HepG2 (cell line): ENCODE measurements at regions not wholly inside any gene's neighbourhood (a gene's known extent, or its start where the extent isn't known, plus 50 kb on each side); places are given as distances from the start of the nearest gene placed in this dataset.

Experiments
- ATAC-seq: fragments of 200-7000 bp; cut with Tn5 transposase; 3 replicates; pipeline ENCODE4 v1.9.1; 2020; ENCODE audit warnings: mild to moderate bottlenecking, moderate library complexity
- BruUV-seq: library from RNA; stranded (reverse); fragments of 400-500 nt; replicated peaks from 2 replicates; lab custom pipeline; 2021; lab: Mats Ljungman, UMichigan
- CTCF ChIA-PET: fragments of 300-600 bp; formaldehyde crosslinking; extraction: SDS; loops from one replicate; lab custom pipeline; 2021; ENCODE audit warnings: low total read pairs, inconsistent platforms, low intra/inter-chr PET ratio; lab: Yijun Ruan, JAX
- POLR2A ChIA-PET: fragments of 350-600 bp; sonication (Branson Sonifier 250); formaldehyde crosslinking; loops from one replicate; lab custom pipeline; 2020; ENCODE audit warnings: antibody characterized with exemption, inconsistent platforms; lab: Yijun Ruan, JAX
- DNase-seq: peaks from one replicate; pipeline ENCODE4 v3.0.0-alpha.2; 2015; ENCODE audit warnings: low spot score
- FAIRE-seq: peaks from 3 replicates; lab custom pipeline; 2011; peaks lifted over from hg19 to GRCh38; lab: Jason Lieb, UNC
- H2AFZ ChIP-seq: one replicate; pipeline ENCODE4 v1.6.1; 2011; ENCODE audit warnings: low read length, inconsistent platforms
- H3K27ac ChIP-seq: fragments of 300-600 bp; 3 replicates; pipeline ENCODE4 v1.8.0; 2011; ENCODE audit warnings: mixed run types, mild to moderate bottlenecking, mixed read lengths, low read length, inconsistent platforms; ENCODE audit not compliant: insufficient read depth; ENCODE audit errors: extremely low read length
- H3K27me3 ChIP-seq, 2 experiments: fragments of 200-600 bp in 1 of 2; 2 replicates in 1 of 2; 3 replicates in 1 of 2; pipeline versions ENCODE4 v1.6.0 to v1.8.0; 2011; ENCODE audit warnings: low read length in 2 of 2, mild to moderate bottlenecking in 2 of 2, moderate library complexity in 2 of 2, inconsistent platforms in 1 of 2; ENCODE audit not compliant: insufficient read depth in 2 of 2, control insufficient read depth in 1 of 2
- H3K36me3 ChIP-seq, 2 experiments: fragments of 200-600 bp in 1 of 2; replicated peaks in 1 of 2; 2 replicates in 1 of 2; 3 replicates in 1 of 2; pipeline versions ENCODE4 v1.5.1 to v1.8.0; 2011; ENCODE audit warnings: low read length in 2 of 2, inconsistent platforms in 1 of 2; ENCODE audit not compliant: insufficient read depth in 2 of 2, control insufficient read depth in 1 of 2
- H3K4me1 ChIP-seq: 2 replicates; pipeline ENCODE4 v1.5.1; 2012; ENCODE audit warnings: low read length, inconsistent platforms; ENCODE audit not compliant: insufficient read depth
- H3K4me2 ChIP-seq: 2 replicates; pipeline ENCODE4 v1.6.0; 2011; ENCODE audit warnings: low read depth, low read length, inconsistent platforms
- H3K4me3 ChIP-seq, 3 experiments: fragments of 200-600 bp in 1 of 3; sonication (generic), shearing (Covaris generic) in 1 of 3; replicated peaks in 1 of 3; 2 replicates each; pipeline ENCODE4 v1.5.1; 2011 to 2016; ENCODE audit warnings: low read length in 3 of 3, inconsistent platforms in 2 of 3, low read depth in 2 of 3, mild to moderate bottlenecking in 2 of 3, control low read depth in 1 of 3, mixed read lengths in 1 of 3; ENCODE audit not compliant: insufficient read depth in 1 of 3
- H3K79me2 ChIP-seq: one replicate; pipeline ENCODE4 v1.6.1; 2011; ENCODE audit warnings: low read length, inconsistent platforms; ENCODE audit not compliant: insufficient read depth
- H3K9ac ChIP-seq: 2 replicates; pipeline ENCODE4 v1.6.0; 2011; ENCODE audit warnings: mild to moderate bottlenecking, low read depth, low read length, inconsistent platforms; ENCODE audit not compliant: insufficient read depth
- H3K9me3 ChIP-seq: 2 replicates; pipeline ENCODE4 v1.5.1; 2012; ENCODE audit warnings: mild to moderate bottlenecking, low read length
- H4K20me1 ChIP-seq: 2 replicates; pipeline ENCODE4 v1.6.0; 2011; ENCODE audit warnings: inconsistent platforms, mild to moderate bottlenecking, low read length, moderate library complexity; ENCODE audit not compliant: insufficient read depth
- CBX1 ChIP-seq: IDR thresholded peaks from one replicate; pipeline ENCODE4 v1.6.1; 2016; ENCODE audit warnings: antibody characterized with exemption, low read depth
- FOXC1 ChIP-seq: sonication (generic); formaldehyde crosslinking; IDR thresholded peaks from 2 replicates; pipeline ENCODE4 v1.8.0; 2022; ENCODE audit warnings: mild to moderate bottlenecking, missing genetic modification reagents, borderline replicate concordance
- GPN1 ChIP-seq: sonication (generic); formaldehyde crosslinking; IDR thresholded peaks from 2 replicates; pipeline ENCODE4 v1.5.1; 2020; ENCODE audit warnings: missing genetic modification reagents, borderline replicate concordance
- GTF2F1 ChIP-seq: fragments of 150-350 bp; IDR thresholded peaks from 2 replicates; pipeline ENCODE4 v1.6.1; 2014; ENCODE audit warnings: low read length
- RFX3 ChIP-seq: IDR thresholded peaks from 2 replicates; pipeline ENCODE4 v1.6.1; 2016; ENCODE audit warnings: missing biosample characterization, missing genetic modification reagents
- RXRA ChIP-seq: sonication (generic); formaldehyde crosslinking; IDR thresholded peaks from 2 replicates; pipeline ENCODE4 v1.5.1; 2020; ENCODE audit warnings: missing genetic modification reagents
- TCF7L2 ChIP-seq: IDR thresholded peaks from 2 replicates; pipeline ENCODE4 v1.6.1; 2011; ENCODE audit warnings: mild to moderate bottlenecking, low read depth, low read length, moderate library complexity
- ZFP37 ChIP-seq: sonication (generic); formaldehyde crosslinking; IDR thresholded peaks from 2 replicates; pipeline ENCODE4 v1.4.0; 2020; ENCODE audit warnings: missing genetic modification reagents, borderline replicate concordance
- ZNF451 ChIP-seq: sonication (generic); formaldehyde crosslinking; IDR thresholded peaks from 2 replicates; pipeline ENCODE4 v1.5.0; 2020; ENCODE audit warnings: mild to moderate bottlenecking, missing genetic modification reagents
- ZNF562 ChIP-seq: sonication (generic); formaldehyde crosslinking; IDR thresholded peaks from 2 replicates; pipeline ENCODE4 v1.8.0; 2022; ENCODE audit warnings: missing genetic modification reagents, borderline replicate concordance
- WGBS: methylation state at CpG from one replicate; pipeline ENCODE4 v1.1.6; 2017; ENCODE audit warnings: low lambda C conversion rate; 5-methylcytosine and 5-hydroxymethylcytosine counted together
- in situ Hi-C: cut with HindIII; loops from 2 replicates; pipeline ENCODE4 v1.10.0; 2017; ENCODE audit warnings: low pct_unique_long_range_greater_than_20kb; ENCODE audit not compliant: extremely low pct_ligation_motif_present
- intact Hi-C: fragments of 100-400 bp; cut with micrococcal nuclease; formaldehyde crosslinking; loops from one replicate; pipeline ENCODE4 v1.10.0; 2022; ENCODE audit not compliant: unreplicated experiment
- TF ChIP-seq, protein P1 (sequence below): sonication (generic); formaldehyde crosslinking; IDR thresholded peaks from 2 replicates; pipeline ENCODE4 v1.5.1; 2020; ENCODE audit warnings: mild to moderate bottlenecking, missing genetic modification reagents, moderate library complexity
- TF ChIP-seq, protein P2 (sequence below): IDR thresholded peaks from 2 replicates; pipeline ENCODE4 v1.6.1; 2016; ENCODE audit warnings: missing compliant biosample characterization, missing genetic modification reagents, borderline replicate concordance
- TF ChIP-seq, protein P3 (sequence below): sonication (generic); formaldehyde crosslinking; IDR thresholded peaks from 2 replicates; pipeline ENCODE4 v1.5.0; 2020; ENCODE audit warnings: missing genetic modification reagents, mild to moderate bottlenecking, borderline replicate concordance

DNA sequence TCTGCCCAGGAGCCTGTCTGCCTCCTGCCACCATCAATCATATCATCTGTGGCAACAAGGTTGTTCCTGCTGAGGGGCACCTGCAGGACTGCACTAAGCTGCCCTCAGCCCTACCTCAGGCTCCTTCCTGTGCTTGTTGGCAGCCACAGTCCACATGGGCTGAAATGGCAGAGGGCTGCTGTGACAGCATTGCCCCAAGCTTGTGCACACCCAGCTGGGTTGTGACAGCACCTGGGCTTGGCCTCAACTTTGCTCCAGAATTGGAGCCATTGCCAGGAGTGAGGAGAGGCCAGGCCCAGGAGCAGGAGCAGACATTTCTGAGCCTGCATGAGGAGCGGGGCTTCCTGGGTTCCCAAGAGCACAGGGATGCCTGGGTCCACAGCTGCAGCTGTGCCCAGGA is 340.9 kb upstream of the CHRM2 start:
- no peak overlapping the region for H3K4me3 ChIP-seq
- H3K9me3 ChIP-seq, result peaks cover 8% of the 10 kb centered on the region; the same call in 1 of the 2 replicates
- H2AFZ ChIP-seq, result no peak overlapping the region
- no peaks in the 10 kb centered on the region for H3K27me3 ChIP-seq
- no CpG with 5 or more reads among the region's 1 CpG for WGBS
- H4K20me1 ChIP-seq, result no peaks in the 10 kb centered on the region
- BruUV-seq, result no TSS peak
- no peak overlapping the region for H3K9ac ChIP-seq
- no peak overlapping the region for H3K4me2 ChIP-seq
- intact Hi-C loops, result no loop called here
- ChIA-PET CTCF (no interaction called here), POLR2A (no interaction called here)
- no peak overlapping the region for H3K27ac ChIP-seq
- H3K36me3 ChIP-seq, result no peaks in the 10 kb centered on the region
- FAIRE-seq, result no peak
- in situ Hi-C loops, result no loop called here
- H3K79me2 ChIP-seq, result no peaks in the 10 kb centered on the region
- no peak for TF ChIP-seq ZNF451 (CRISPR knock-in tag)
- no peak for TF ChIP-seq ZNF562
- TF ChIP-seq, protein P1, sequence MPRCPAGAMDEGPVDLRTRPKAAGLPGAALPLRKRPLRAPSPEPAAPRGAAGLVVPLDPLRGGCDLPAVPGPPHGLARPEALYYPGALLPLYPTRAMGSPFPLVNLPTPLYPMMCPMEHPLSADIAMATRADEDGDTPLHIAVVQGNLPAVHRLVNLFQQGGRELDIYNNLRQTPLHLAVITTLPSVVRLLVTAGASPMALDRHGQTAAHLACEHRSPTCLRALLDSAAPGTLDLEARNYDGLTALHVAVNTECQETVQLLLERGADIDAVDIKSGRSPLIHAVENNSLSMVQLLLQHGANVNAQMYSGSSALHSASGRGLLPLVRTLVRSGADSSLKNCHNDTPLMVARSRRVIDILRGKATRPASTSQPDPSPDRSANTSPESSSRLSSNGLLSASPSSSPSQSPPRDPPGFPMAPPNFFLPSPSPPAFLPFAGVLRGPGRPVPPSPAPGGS (CRISPR knock-in tag), result no peak
- no peak for TF ChIP-seq ZFP37 (CRISPR knock-in tag)
- no peak for TF ChIP-seq RXRA
- TF ChIP-seq, protein P2, sequence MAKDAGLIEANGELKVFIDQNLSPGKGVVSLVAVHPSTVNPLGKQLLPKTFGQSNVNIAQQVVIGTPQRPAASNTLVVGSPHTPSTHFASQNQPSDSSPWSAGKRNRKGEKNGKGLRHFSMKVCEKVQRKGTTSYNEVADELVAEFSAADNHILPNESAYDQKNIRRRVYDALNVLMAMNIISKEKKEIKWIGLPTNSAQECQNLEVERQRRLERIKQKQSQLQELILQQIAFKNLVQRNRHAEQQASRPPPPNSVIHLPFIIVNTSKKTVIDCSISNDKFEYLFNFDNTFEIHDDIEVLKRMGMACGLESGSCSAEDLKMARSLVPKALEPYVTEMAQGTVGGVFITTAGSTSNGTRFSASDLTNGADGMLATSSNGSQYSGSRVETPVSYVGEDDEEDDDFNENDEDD, result no peak
- no peak for TF ChIP-seq FOXC1
- no peak for TF ChIP-seq CBX1
- TF ChIP-seq GTF2F1, result no peak
- no peak for TF ChIP-seq RFX3 (CRISPR knock-in tag)
- TF ChIP-seq, protein P3, sequence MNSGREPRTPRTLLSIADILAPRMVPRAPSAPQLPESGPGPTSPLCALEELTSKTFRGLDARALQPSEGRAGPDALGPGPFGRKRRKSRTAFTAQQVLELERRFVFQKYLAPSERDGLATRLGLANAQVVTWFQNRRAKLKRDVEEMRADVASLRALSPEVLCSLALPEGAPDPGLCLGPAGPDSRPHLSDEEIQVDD (CRISPR knock-in tag), result no peak
- no peak for TF ChIP-seq TCF7L2
- no peak for TF ChIP-seq GPN1
- TF ChIP-seq, all 625 proteins: peak for 0
- ATAC-seq, result no peak
- no peaks in the 10 kb centered on the region for H3K4me1 ChIP-seq
- DNase-seq, result no peak
